ENCODE measurements at regions not wholly inside any gene's neighbourhood (a gene's known extent, or its start where the extent isn't known, plus 50 kb on each side); places are given as distances from the start of the nearest gene placed in this dataset.

DNA sequence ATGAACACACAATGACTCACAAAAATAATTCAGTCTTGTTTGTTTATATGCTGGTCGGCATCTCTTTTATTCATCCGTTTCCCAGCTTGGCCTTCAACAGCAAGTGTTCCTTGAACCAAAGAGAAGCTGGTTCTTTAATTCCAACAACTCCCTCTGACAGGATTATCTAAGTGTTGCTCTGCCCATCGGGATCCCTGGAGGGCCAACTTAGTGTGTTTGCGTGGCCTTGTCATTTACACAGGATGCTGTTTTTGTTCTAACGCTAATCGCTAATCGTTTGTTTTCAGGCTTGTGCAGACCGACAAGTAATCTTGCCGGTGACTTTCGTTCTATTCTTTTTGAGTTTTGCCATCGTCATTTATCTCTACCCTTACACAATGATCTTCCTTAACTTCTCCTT, 267.4 kb upstream of the EXOC2 start:
- no peak for DNase-seq (ENCODE audit: insufficient read length, low spot score, missing footprints)
- H3K4me1 ChIP-seq (ENCODE audit: insufficient read depth, low read length) = no peaks in the 10 kb centered on the region
- H4K20me1 ChIP-seq (ENCODE audit: insufficient read depth, low read length) = no peaks in the 10 kb centered on the region
- no peak overlapping the region for H3K4me3 ChIP-seq (ENCODE audit: insufficient read depth, low read length)
- no peak overlapping the region for H3K4me2 ChIP-seq (ENCODE audit: insufficient read depth, low read length)
- H3K79me2 ChIP-seq (ENCODE audit: insufficient read depth, low read length) = no peaks in the 10 kb centered on the region
- no peak overlapping the region for H2AFZ ChIP-seq (ENCODE audit: low read length)
- H3K36me3 ChIP-seq (ENCODE audit: insufficient read depth, low read length) = no peaks in the 10 kb centered on the region
- H3K9me3 ChIP-seq (ENCODE audit: low read depth, low read length) = no peaks in the 10 kb centered on the region
- TF ChIP-seq, protein P1, sequence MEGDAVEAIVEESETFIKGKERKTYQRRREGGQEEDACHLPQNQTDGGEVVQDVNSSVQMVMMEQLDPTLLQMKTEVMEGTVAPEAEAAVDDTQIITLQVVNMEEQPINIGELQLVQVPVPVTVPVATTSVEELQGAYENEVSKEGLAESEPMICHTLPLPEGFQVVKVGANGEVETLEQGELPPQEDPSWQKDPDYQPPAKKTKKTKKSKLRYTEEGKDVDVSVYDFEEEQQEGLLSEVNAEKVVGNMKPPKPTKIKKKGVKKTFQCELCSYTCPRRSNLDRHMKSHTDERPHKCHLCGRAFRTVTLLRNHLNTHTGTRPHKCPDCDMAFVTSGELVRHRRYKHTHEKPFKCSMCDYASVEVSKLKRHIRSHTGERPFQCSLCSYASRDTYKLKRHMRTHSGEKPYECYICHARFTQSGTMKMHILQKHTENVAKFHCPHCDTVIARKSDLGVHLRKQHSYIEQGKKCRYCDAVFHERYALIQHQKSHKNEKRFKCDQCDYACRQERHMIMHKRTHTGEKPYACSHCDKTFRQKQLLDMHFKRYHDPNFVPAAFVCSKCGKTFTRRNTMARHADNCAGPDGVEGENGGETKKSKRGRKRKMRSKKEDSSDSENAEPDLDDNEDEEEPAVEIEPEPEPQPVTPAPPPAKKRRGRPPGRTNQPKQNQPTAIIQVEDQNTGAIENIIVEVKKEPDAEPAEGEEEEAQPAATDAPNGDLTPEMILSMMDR (IDR thresholded peaks at IDR 0.05; ENCODE audit: extremely low read depth, low read depth, low read length) = no peak
- no peak overlapping the region for H3K27ac ChIP-seq (ENCODE audit: low read depth, low read length)
- H3K27me3 ChIP-seq (ENCODE audit: insufficient read depth, low read length) = no peaks in the 10 kb centered on the region

DNA sequence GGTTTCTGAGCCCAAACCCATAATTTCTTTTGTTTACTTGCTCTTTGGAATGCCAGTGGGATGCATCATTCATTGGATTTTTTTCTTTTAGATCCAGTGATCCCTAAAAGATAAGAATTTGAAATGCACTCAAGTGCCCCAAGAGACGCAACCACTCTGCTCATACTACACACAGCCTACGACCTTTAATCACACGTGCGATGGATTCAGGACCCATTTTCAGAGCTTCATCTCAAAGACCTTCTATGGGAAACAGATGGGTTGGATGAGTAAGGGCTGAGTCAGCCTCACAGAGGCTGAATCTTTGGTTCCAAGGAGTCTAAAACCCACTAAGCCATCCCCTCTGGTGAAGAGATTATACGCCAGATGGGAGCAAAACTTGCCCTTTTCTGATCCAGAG, 265.5 kb upstream of the EXOC2 start:
- no peak for DNase-seq (ENCODE audit: insufficient read length, low spot score, missing footprints)
- H3K36me3 ChIP-seq (ENCODE audit: insufficient read depth, low read length) = no peaks in the 10 kb centered on the region
- H4K20me1 ChIP-seq (ENCODE audit: insufficient read depth, low read length) = no peaks in the 10 kb centered on the region
- H2AFZ ChIP-seq (ENCODE audit: low read length) = no peak overlapping the region
- TF ChIP-seq, protein P1 (IDR thresholded peaks at IDR 0.05; ENCODE audit: extremely low read depth, low read depth, low read length) = no peak
- no peak overlapping the region for H3K27ac ChIP-seq (ENCODE audit: low read depth, low read length)
- H3K79me2 ChIP-seq (ENCODE audit: insufficient read depth, low read length) = no peaks in the 10 kb centered on the region
- H3K4me3 ChIP-seq (ENCODE audit: insufficient read depth, low read length) = no peak overlapping the region
- H3K9me3 ChIP-seq (ENCODE audit: low read depth, low read length) = no peaks in the 10 kb centered on the region
- no peaks in the 10 kb centered on the region for H3K27me3 ChIP-seq (ENCODE audit: insufficient read depth, low read length)
- H3K4me2 ChIP-seq (ENCODE audit: insufficient read depth, low read length) = no peak overlapping the region
- no peaks in the 10 kb centered on the region for H3K4me1 ChIP-seq (ENCODE audit: insufficient read depth, low read length)

DNA sequence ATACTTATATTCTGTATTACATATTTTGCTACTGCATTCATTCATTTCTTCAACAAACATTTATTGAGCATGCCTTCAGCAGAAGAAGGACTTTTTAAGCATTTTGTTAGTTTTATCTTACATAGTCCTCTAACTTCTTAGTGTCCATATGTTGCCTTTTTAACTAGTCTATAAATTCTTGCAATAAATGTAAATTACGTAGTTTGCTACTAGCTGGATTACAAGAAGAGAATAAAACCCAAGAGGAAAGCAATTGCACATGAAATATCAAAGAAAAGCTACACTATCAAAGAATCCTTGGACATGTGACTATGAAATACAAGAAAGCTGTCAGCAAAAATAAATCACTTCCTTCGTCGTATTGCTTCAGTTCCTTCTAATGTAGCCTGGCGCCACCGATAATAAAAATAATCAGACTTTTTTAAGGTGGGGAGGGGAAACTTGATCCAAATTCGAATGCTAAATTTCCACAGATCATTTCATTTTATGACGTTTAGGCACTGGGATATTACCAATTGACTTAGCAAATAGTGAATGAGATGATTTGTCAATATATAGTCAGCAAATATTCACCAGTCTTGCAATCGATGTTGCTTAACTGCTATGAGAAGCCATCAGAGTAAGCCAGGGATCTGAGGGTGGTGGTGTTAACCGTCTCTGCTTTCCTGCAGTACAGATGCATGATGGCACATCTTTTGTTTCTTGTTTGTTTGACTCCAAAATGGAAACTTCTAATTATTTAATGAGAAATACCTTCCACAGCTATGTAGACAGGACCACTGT, 258.7 kb upstream of the EXOC2 start:
- Histone ChIP-seq H3K36me3 (ENCODE audit: insufficient read depth, low read length) (no peaks in the 10 kb centered on the region), H2AFZ (ENCODE audit: low read length) (no peak overlapping the region), H3K27me3 (ENCODE audit: insufficient read depth, low read length) (no peaks in the 10 kb centered on the region), H3K9me3 (ENCODE audit: low read depth, low read length) (no peaks in the 10 kb centered on the region), H3K4me3 (ENCODE audit: insufficient read depth, low read length) (no peak overlapping the region), H3K4me1 (ENCODE audit: insufficient read depth, low read length) (no peaks in the 10 kb centered on the region), H3K79me2 (ENCODE audit: insufficient read depth, low read length) (no peaks in the 10 kb centered on the region), H4K20me1 (ENCODE audit: insufficient read depth, low read length) (no peaks in the 10 kb centered on the region), H3K27ac (ENCODE audit: low read depth, low read length) (no peak overlapping the region), H3K4me2 (ENCODE audit: insufficient read depth, low read length) (no peak overlapping the region)
- DNase-seq (ENCODE audit: insufficient read length, low spot score, missing footprints) = no peak
- TF ChIP-seq, protein P1 (IDR thresholded peaks at IDR 0.05; ENCODE audit: extremely low read depth, low read depth, low read length) = no peak

DNA sequence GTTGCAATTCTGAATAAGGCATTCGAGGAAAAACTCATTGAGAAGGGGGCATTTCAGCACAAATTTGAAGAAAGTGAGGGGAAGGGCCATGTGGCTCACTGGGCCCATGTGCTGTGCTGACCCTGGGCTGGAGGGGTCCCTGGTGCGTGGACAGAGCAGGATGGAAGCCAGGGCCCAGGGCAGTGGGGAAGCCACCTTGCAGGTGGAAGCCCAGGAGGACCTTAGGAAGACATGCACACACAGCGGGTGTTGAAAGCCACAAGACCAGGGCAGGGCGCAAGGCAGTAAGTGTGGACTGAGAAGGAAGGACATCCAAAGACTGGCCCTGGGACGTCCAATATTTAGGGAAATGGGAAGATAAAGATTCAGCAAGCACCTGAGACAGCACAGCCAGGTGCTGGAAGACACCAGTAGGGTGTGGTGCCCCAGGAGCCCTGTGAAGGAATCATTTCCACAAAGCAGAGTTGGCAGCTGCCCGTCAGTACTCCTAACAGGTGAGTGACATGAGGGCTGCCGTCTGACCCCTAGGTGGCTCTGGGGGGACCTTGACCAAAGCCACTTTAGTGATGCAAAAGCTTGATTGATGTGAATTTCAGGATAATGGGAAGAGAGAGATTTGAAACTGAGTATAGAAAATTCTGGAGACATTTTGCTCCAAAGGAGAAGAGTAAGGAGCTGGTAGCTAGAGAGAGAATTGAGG, 254.4 kb upstream of the EXOC2 start:
- H3K4me3 ChIP-seq (ENCODE audit: insufficient read depth, low read length) = no peak overlapping the region
- H3K36me3 ChIP-seq (ENCODE audit: insufficient read depth, low read length) = no peaks in the 10 kb centered on the region
- H2AFZ ChIP-seq (ENCODE audit: low read length) = no peak overlapping the region
- no peaks in the 10 kb centered on the region for H4K20me1 ChIP-seq (ENCODE audit: insufficient read depth, low read length)
- H3K27ac ChIP-seq (ENCODE audit: low read depth, low read length) = no peak overlapping the region
- no peaks in the 10 kb centered on the region for H3K27me3 ChIP-seq (ENCODE audit: insufficient read depth, low read length)
- DNase-seq (ENCODE audit: insufficient read length, low spot score, missing footprints) = no peak
- H3K4me1 ChIP-seq (ENCODE audit: insufficient read depth, low read length) = no peaks in the 10 kb centered on the region
- TF ChIP-seq, protein P1 (IDR thresholded peaks at IDR 0.05; ENCODE audit: extremely low read depth, low read depth, low read length) = no peak
- no peak overlapping the region for H3K4me2 ChIP-seq (ENCODE audit: insufficient read depth, low read length)
- no peaks in the 10 kb centered on the region for H3K9me3 ChIP-seq (ENCODE audit: low read depth, low read length)
- no peaks in the 10 kb centered on the region for H3K79me2 ChIP-seq (ENCODE audit: insufficient read depth, low read length)

All from osteoblast (primary cell).